Upper lobe of left lung (tissue), 4 donors: ENCODE measurements at regions not wholly inside any gene's neighbourhood (a gene's known extent, or its start where the extent isn't known, plus 50 kb on each side); places are given as distances from the start of the nearest gene placed in this dataset.

ENCODE experiments used
- EP300 ChIP-seq, 4 donors: sonication (generic); formaldehyde crosslinking; IDR thresholded peaks; one replicate each; pipeline ENCODE4 v1.5.1; 2017; ENCODE audit warnings: antibody characterized with exemption in 4 of 4, control low read depth in 2 of 4
- POLR2AphosphoS5 ChIP-seq, 2 donors: sonication (generic); formaldehyde crosslinking; IDR thresholded peaks; one replicate each; pipeline ENCODE4 v1.5.1; 2017; ENCODE audit warnings: antibody characterized with exemption in 2 of 2
- TF ChIP-seq, protein P1 (sequence below), 6 experiments: fragments of 450-650 bp in 4 of 6; fragments of 200-600 bp in 2 of 6; sonication (generic) in 2 of 6; IDR thresholded peaks; one replicate each; pipeline ENCODE4 v1.5.1; 2016 to 2019; ENCODE audit warnings: antibody characterized with exemption in 6 of 6

DNA sequence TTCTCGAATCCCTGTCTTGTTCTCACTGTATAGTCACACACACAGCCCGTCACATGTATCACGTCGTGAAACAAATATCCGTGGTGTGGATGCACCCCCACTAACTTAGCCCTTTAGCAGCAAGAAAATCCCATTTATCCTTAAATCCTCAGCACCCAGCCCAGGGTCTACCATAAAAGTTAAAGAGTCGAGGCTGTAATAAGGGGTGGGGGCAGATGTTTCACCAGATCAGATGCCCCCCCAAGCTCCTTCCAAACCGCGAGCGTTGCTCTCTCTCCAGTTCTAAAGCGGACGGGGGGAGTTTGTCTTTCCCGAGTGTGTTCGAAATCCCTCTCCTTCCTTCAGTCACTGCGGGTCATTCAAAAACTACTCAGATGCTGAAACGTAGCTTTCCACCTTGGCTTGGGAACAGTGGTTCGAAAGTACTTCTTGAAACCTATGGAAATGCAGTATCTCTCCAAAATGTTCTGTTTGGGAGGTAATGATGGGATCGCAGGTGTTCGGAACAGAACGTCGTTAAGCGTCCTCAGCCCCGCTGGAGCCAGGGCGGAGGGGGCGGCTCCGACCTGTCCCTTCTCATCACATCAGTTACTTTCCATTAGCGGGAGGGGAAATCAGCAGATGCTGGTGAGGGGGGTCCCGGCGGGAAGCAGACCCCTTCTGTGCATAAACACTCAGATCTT is 156.2 kb downstream of the BRD1 start:
- TF ChIP-seq, protein P1, sequence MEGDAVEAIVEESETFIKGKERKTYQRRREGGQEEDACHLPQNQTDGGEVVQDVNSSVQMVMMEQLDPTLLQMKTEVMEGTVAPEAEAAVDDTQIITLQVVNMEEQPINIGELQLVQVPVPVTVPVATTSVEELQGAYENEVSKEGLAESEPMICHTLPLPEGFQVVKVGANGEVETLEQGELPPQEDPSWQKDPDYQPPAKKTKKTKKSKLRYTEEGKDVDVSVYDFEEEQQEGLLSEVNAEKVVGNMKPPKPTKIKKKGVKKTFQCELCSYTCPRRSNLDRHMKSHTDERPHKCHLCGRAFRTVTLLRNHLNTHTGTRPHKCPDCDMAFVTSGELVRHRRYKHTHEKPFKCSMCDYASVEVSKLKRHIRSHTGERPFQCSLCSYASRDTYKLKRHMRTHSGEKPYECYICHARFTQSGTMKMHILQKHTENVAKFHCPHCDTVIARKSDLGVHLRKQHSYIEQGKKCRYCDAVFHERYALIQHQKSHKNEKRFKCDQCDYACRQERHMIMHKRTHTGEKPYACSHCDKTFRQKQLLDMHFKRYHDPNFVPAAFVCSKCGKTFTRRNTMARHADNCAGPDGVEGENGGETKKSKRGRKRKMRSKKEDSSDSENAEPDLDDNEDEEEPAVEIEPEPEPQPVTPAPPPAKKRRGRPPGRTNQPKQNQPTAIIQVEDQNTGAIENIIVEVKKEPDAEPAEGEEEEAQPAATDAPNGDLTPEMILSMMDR (IDR thresholded peaks at IDR 0.05): no peak
- TF ChIP-seq EP300 (IDR thresholded peaks at IDR 0.05) (no peak), POLR2AphosphoS5 (IDR thresholded peaks at IDR 0.05) (no peak)
